BJ (cell line): ENCODE measurements at regions not wholly inside any gene's neighbourhood (a gene's known extent, or its start where the extent isn't known, plus 50 kb on each side); places are given as distances from the start of the nearest gene placed in this dataset.
"Not testable (repeated sequence)": the region's sequence is repeated elsewhere in the genome, so short reads cannot be mapped to it uniquely, and the experiment has no call there.

Experiments used
- CTCF ChIA-PET: fragments of 350-600 bp; formaldehyde crosslinking; extraction: SDS; loops from one replicate; lab custom pipeline; 2021; ENCODE audit warnings: antibody characterized with exemption, inconsistent platforms; lab: Yijun Ruan, JAX
- POLR2A ChIA-PET: fragments of 300-600 bp; sonication (Branson Sonifier 250); formaldehyde crosslinking; extraction: SDS; loops from one replicate; lab custom pipeline; 2021; ENCODE audit warnings: antibody characterized with exemption; lab: Charles Lee
- DNase-seq: peaks from one replicate; pipeline ENCODE4 v3.0.0-alpha.2; 2011; ENCODE audit warnings: low read depth
- H3K27me3 ChIP-seq: 2 replicates; pipeline ENCODE4 v1.6.0; 2011; ENCODE audit warnings: low read length; ENCODE audit not compliant: control insufficient read depth, insufficient read depth
- H3K36me3 ChIP-seq: 2 replicates; pipeline ENCODE4 v1.5.1; 2011; ENCODE audit warnings: low read length; ENCODE audit not compliant: control insufficient read depth, insufficient read depth
- H3K4me3 ChIP-seq: 2 replicates; pipeline ENCODE4 v1.5.1; 2011; ENCODE audit warnings: low read depth, mild to moderate bottlenecking, control low read depth, low read length
- CTCF ChIP-seq: IDR thresholded peaks from 2 replicates; pipeline ENCODE4 v1.5.1; 2011; ENCODE audit warnings: low read depth, mild to moderate bottlenecking, control low read depth, inconsistent platforms, low read length, moderate library complexity; ENCODE audit not compliant: insufficient read depth

GRCh38 chr10:87603196-87603595, 56.5 kb upstream of the PAPSS2 start:
- H3K36me3 ChIP-seq: no peaks in the 10 kb centered on the region
- ChIA-PET CTCF (interaction anchor here (1.3 kb wide), 1 partner anchor 54 kb away, joined by 3 read pairs; no protein-coding TSS in a partner anchor), POLR2A (no interaction called here)
- peaks cover 2% of the 10 kb centered on the region; the same call in 1 of the 2 replicates for H3K27me3 ChIP-seq
- H3K4me3 ChIP-seq: no peak overlapping the region
- no peak for TF ChIP-seq CTCF
- no peak for DNase-seq

DNA sequence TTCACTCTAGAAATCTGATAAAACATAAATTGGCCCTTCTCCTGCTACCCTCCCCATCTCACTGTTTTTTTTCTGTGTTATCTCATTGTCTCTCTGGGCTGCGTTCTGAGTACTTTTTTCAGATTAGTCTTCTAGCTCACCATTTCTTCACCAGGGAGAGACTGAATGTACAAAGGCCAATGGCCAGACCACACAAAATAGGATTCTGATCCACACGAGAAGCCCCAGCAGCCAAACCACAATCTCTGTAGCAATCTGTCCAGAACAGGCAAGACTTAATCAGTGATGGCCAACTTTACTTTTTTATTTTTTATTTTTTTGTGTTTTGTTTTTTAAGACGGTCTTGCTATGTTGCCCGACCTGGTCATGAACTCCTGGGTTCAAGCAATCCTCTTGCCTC, 55.9 kb upstream of the PAPSS2 start:
- Histone ChIP-seq H3K36me3 (no peaks in the 10 kb centered on the region), H3K4me3 (no peak overlapping the region), H3K27me3 (no peaks in the 10 kb centered on the region)
- POLR2A ChIA-PET: no interaction called here
- CTCF ChIA-PET: no interaction called here
- no peak for TF ChIP-seq CTCF
- no peak for DNase-seq

- no peak overlapping the region for H3K4me3 ChIP-seq
- no peaks in the 10 kb centered on the region for H3K36me3 ChIP-seq
- H3K27me3 ChIP-seq: no peaks in the 10 kb centered on the region
- no peak for DNase-seq
- ChIA-PET POLR2A (no interaction called here), CTCF (interaction anchor here (0.6 kb wide), 1 partner anchor 82 kb away, joined by 3 read pairs; no protein-coding TSS in a partner anchor)
- no peak for TF ChIP-seq CTCF
Observed at GRCh38 chr10:87605628-87606251, 53.9 kb upstream of the PAPSS2 start.

GRCh38 chr10:87608756-87609155, 50.9 kb upstream of the PAPSS2 start:
- ChIA-PET CTCF (no interaction called here), POLR2A (no interaction called here)
- TF ChIP-seq CTCF: no peak
- DNase-seq: no peak
- Histone ChIP-seq H3K4me3 (no peak overlapping the region), H3K36me3 (no peaks in the 10 kb centered on the region), H3K27me3 (no peaks in the 10 kb centered on the region)

DNA sequence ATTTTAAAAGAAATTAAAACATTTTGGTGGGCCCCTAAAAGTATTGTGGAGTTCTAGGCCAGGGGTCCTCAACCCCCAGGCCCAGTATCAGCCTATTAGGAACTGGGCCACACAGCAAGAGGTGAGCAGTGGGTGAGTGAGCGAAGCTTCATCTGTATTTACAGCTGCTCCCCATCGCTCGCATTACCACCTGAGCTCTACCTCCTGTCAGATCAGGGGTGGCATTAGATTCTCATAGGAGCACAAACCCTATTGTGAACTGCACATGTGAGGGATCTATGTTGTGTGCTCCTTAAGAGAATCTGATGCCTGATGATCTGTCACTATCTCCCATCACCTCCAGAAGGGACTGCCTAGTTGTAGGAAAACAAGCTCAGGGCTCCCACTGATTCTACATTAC, 50.1 kb upstream of the PAPSS2 start:
- H3K27me3 ChIP-seq, DNase-seq, H3K36me3 ChIP-seq, H3K4me3 ChIP-seq, POLR2A ChIA-PET, CTCF ChIA-PET: not testable (repeated sequence)
